Body of pancreas (tissue), 4 donors: ENCODE measurements at regions not wholly inside any gene's neighbourhood (a gene's known extent, or its start where the extent isn't known, plus 50 kb on each side); places are given as distances from the start of the nearest gene placed in this dataset.

Experiments
- POLR2A ChIP-seq, 3 donors: fragments of 450-650 bp; IDR thresholded peaks; one replicate each; pipeline ENCODE4 v1.6.1; 2016; ENCODE audit warnings: antibody characterized with exemption in 3 of 3, mild to moderate bottlenecking in 2 of 3
- TF ChIP-seq, protein P1 (sequence below), 7 experiments: fragments of 450-650 bp in 4 of 7; fragments of 200-600 bp in 3 of 7; sonication (generic) in 3 of 7; IDR thresholded peaks; one replicate each; pipeline ENCODE4 v1.5.1; 2016 to 2019; ENCODE audit warnings: antibody characterized with exemption in 7 of 7

DNA sequence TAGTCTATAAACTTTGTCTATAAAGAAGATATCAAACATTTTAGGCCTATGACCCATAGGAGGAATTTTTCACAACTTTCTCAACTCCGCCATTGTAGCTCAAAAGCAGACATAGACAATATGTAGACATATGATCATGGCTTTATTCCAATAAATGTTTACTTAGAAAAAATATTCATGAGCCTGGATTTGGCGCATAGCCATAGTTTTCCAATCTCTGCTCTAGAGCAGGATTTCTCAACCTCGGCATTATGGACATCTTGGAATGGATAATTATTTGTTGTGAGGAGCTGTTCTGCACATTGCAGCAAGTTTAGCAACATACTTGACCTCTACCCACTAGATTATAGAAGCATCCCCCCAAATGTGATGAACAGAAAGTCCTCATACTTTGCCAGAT, 532.6 kb downstream of the ANKRD7 start:
- TF ChIP-seq, protein P1, sequence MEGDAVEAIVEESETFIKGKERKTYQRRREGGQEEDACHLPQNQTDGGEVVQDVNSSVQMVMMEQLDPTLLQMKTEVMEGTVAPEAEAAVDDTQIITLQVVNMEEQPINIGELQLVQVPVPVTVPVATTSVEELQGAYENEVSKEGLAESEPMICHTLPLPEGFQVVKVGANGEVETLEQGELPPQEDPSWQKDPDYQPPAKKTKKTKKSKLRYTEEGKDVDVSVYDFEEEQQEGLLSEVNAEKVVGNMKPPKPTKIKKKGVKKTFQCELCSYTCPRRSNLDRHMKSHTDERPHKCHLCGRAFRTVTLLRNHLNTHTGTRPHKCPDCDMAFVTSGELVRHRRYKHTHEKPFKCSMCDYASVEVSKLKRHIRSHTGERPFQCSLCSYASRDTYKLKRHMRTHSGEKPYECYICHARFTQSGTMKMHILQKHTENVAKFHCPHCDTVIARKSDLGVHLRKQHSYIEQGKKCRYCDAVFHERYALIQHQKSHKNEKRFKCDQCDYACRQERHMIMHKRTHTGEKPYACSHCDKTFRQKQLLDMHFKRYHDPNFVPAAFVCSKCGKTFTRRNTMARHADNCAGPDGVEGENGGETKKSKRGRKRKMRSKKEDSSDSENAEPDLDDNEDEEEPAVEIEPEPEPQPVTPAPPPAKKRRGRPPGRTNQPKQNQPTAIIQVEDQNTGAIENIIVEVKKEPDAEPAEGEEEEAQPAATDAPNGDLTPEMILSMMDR (IDR thresholded peaks at IDR 0.05), result no peak
- TF ChIP-seq POLR2A (IDR thresholded peaks at IDR 0.05), result no peak
